Smooth muscle cell (in vitro differentiated cells): ENCODE measurements at regions not wholly inside any gene's neighbourhood (a gene's known extent, or its start where the extent isn't known, plus 50 kb on each side); places are given as distances from the start of the nearest gene placed in this dataset.

Experiments
- DNase-seq: peaks from one replicate; lab custom pipeline; 2025; ENCODE audit not compliant: unreplicated experiment; lab: John Stamatoyannopoulos, UW
- H2AFZ ChIP-seq: fragments of 200-600 bp; sonication (generic); 2 replicates; pipeline ENCODE4 v1.6.0; 2016; ENCODE audit warnings: antibody characterized with exemption, low read depth, mild to moderate bottlenecking
- H3F3A ChIP-seq: fragments of 200-600 bp; sonication (generic); 2 replicates; pipeline ENCODE4 v1.6.0; 2017; ENCODE audit warnings: antibody characterized with exemption, low read depth
- H3K27ac ChIP-seq: fragments of 200-600 bp; sonication (generic); 2 replicates; pipeline ENCODE4 v1.5.1; 2016; ENCODE audit warnings: low read depth, mild to moderate bottlenecking
- H3K27me3 ChIP-seq: fragments of 200-600 bp; sonication (generic); 2 replicates; pipeline ENCODE4 v1.6.1; 2016; ENCODE audit warnings: low read depth, mild to moderate bottlenecking
- H3K36me3 ChIP-seq: fragments of 200-600 bp; sonication (generic); 2 replicates; pipeline ENCODE4 v1.5.1; 2016; ENCODE audit warnings: low read depth
- H3K4me1 ChIP-seq: fragments of 200-600 bp; sonication (generic); 2 replicates; pipeline ENCODE4 v1.5.1; 2016; ENCODE audit warnings: low read depth
- H3K4me2 ChIP-seq: fragments of 200-600 bp; sonication (generic); 2 replicates; pipeline ENCODE4 v1.6.0; 2016; ENCODE audit warnings: mild to moderate bottlenecking
- H3K4me3 ChIP-seq: fragments of 200-600 bp; sonication (generic); 2 replicates; pipeline ENCODE4 v1.5.1; 2016; ENCODE audit warnings: mild to moderate bottlenecking
- H3K79me2 ChIP-seq: fragments of 200-600 bp; sonication (generic); 2 replicates; pipeline ENCODE4 v1.6.0; 2016; ENCODE audit warnings: low read depth, mild to moderate bottlenecking
- H3K9ac ChIP-seq: fragments of 200-600 bp; sonication (generic); 2 replicates; pipeline ENCODE4 v1.6.0; 2016; ENCODE audit warnings: low read depth
- H3K9me3 ChIP-seq: fragments of 200-600 bp; sonication (generic); replicated peaks from 2 replicates; pipeline ENCODE4 v1.5.1; 2016; ENCODE audit warnings: low read depth
- H4K20me1 ChIP-seq: fragments of 200-600 bp; sonication (generic); 2 replicates; pipeline ENCODE4 v1.6.0; 2016; ENCODE audit warnings: low read depth
- WGBS: methylation state at CpG from one replicate; pipeline ENCODE4 v1.1.7; 2016; ENCODE audit warnings: low lambda C conversion rate; 5-methylcytosine and 5-hydroxymethylcytosine counted together
- TF ChIP-seq, protein P1 (sequence below): fragments of 200-600 bp; sonication (generic); IDR thresholded peaks from 2 replicates; pipeline ENCODE4 v1.5.1; 2017; ENCODE audit warnings: borderline replicate concordance, mild to moderate bottlenecking, antibody characterized with exemption; ENCODE audit not compliant: insufficient read depth, poor library complexity, severe bottlenecking

DNA sequence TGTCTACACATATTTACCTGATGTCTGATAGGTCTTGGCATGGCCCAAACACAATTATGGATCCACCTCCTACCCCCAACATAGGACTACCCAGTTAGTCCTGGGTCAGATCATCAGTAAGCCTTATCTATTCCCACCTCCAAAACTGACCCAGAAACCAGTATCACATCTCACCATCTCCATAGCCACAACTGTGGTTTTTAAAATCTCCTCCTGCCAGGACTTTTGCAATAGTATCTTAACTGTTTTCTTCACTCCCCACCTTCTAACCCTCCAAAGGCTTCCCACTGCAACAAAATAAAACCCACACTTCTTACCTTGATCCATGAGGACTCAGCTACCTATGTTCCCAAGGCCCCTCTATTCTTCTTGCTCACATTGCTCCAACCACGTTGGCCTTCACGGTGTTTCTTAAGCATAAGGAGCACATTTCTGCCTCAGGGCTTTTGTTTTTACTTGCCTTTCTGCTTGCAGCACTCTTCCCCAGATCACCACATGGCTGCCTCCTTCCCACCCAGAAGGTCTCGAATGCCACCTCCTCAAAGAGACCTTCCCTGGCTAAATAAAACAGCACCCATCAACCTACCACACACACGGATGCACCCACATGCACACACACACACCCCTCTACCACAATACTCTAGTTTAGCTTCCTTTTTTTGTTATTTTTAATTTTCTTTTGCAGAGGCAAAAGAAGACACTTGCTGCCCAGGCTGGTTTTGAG is 125.9 kb upstream of the SLC1A4 start:
- Histone ChIP-seq H3K4me3 (no peak overlapping the region), H3K4me2 (no peak overlapping the region), H3K27me3 (no peaks in the 10 kb centered on the region), H3F3A (peaks cover 21% of the 10 kb centered on the region), H4K20me1 (no peaks in the 10 kb centered on the region), H3K79me2 (no peaks in the 10 kb centered on the region), H3K27ac (no peak overlapping the region), H3K9me3 (no peaks in the 10 kb centered on the region), H2AFZ (no peak overlapping the region), H3K36me3 (no peaks in the 10 kb centered on the region), H3K9ac (no peak overlapping the region), H3K4me1 (peaks cover 19% of the 10 kb centered on the region)
- TF ChIP-seq, protein P1, sequence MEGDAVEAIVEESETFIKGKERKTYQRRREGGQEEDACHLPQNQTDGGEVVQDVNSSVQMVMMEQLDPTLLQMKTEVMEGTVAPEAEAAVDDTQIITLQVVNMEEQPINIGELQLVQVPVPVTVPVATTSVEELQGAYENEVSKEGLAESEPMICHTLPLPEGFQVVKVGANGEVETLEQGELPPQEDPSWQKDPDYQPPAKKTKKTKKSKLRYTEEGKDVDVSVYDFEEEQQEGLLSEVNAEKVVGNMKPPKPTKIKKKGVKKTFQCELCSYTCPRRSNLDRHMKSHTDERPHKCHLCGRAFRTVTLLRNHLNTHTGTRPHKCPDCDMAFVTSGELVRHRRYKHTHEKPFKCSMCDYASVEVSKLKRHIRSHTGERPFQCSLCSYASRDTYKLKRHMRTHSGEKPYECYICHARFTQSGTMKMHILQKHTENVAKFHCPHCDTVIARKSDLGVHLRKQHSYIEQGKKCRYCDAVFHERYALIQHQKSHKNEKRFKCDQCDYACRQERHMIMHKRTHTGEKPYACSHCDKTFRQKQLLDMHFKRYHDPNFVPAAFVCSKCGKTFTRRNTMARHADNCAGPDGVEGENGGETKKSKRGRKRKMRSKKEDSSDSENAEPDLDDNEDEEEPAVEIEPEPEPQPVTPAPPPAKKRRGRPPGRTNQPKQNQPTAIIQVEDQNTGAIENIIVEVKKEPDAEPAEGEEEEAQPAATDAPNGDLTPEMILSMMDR: no peak
- DNase-seq: no peak
- 69% methylated on average over 4 of the region's 4 CpGs for WGBS

DNA sequence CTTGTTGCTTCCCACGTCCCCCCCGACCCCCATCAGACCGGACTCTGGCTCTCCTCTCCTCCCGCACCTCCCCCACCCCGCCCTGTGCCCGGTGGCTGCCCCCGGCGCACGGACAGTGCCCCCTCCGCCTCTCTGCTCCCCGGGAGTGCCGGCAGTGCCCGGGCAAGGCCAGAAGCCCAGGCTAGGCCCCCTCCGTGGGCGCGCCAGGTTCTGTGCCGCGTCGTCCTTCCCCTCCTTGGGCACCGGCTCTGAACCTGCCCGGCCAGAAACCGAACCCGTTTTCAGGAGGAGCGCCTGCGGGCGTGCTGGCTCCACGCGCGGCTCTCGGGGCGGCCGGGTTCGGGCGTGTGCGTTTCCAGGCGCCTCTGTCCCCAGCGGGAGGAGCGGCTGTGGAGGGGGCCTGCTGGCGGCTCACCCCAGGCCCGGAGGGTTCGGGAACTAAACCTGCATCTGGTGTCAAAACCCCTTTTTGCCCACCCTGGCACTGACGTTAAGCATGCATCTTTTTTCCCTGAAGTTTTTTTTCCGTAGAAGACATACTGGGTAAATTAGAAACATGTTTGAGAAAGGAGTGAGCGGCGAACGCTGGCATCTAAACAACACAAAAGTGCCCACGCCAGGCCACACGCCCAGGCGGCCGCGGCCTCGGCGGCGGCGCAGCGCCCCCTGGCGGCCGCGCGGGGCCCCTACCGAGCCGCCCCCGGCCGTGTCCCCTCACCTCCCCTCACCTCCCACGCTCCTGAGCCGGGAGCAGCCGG is 123.9 kb upstream of the SLC1A4 start:
- Histone ChIP-seq H2AFZ (peak overlapping the region; percentile 94), H3K4me2 (peak overlapping the region; percentile 97), H3K9ac (peak overlapping the region; percentile 71), H3K9me3 (no peaks in the 10 kb centered on the region), H3K4me1 (peaks cover 2% of the 10 kb centered on the region), H3F3A (peaks cover 11% of the 10 kb centered on the region), H3K36me3 (no peaks in the 10 kb centered on the region), H3K27ac (peak overlapping the region; percentile 79), H3K79me2 (no peaks in the 10 kb centered on the region), H4K20me1 (no peaks in the 10 kb centered on the region), H3K4me3 (peak overlapping the region; percentile 74), H3K27me3 (no peaks in the 10 kb centered on the region)
- 1% methylated on average over 53 of the region's 67 CpGs for WGBS
- peak; percentile 44 for DNase-seq
- TF ChIP-seq, protein P1: peak; percentile 59

GRCh38 chr2:64865831-64866345 is 123.3 kb upstream of the SLC1A4 start:
- peak overlapping the region; percentile 97 for H3K4me2 ChIP-seq
- H3K4me1 ChIP-seq: no peaks in the 10 kb centered on the region
- no peak for DNase-seq
- no peaks in the 10 kb centered on the region for H3K79me2 ChIP-seq
- H3K9me3 ChIP-seq: no peaks in the 10 kb centered on the region
- no peak overlapping the region for H3K27ac ChIP-seq
- no peaks in the 10 kb centered on the region for H3K27me3 ChIP-seq
- peak overlapping the region; percentile 74 for H3K4me3 ChIP-seq
- H3F3A ChIP-seq: peaks cover 5% of the 10 kb centered on the region
- no peak overlapping the region for H3K9ac ChIP-seq
- H4K20me1 ChIP-seq: no peaks in the 10 kb centered on the region
- TF ChIP-seq, protein P1: no peak
- WGBS: 65% methylated on average over 10 of the region's 10 CpGs
- no peak overlapping the region for H2AFZ ChIP-seq
- H3K36me3 ChIP-seq: no peaks in the 10 kb centered on the region
